GM21786 (cell line): ENCODE measurements at regions not wholly inside any gene's neighbourhood (a gene's known extent, or its start where the extent isn't known, plus 50 kb on each side); places are given as distances from the start of the nearest gene placed in this dataset.

Experiments
- ATAC-seq: cut with Tn5 transposase; IDR thresholded peaks from one replicate; pipeline ENCODE4 v1.9.1; 2021; ENCODE audit not compliant: unreplicated experiment

- ATAC-seq: no peak
Measured at GRCh38 chr3:26345613-26346012, 277.0 kb upstream of the LRRC3B start.

- ATAC-seq: no peak
Measured at GRCh38 chr3:26346497-26346896, 276.1 kb upstream of the LRRC3B start.

- no peak for ATAC-seq
Measured at GRCh38 chr3:26347150-26347549, 275.4 kb upstream of the LRRC3B start.

GRCh38 chr3:26350853-26351252 is 271.7 kb upstream of the LRRC3B start:
- no peak for ATAC-seq

GRCh38 chr3:26353097-26353496 is 269.5 kb upstream of the LRRC3B start:
- ATAC-seq: no peak

GRCh38 chr3:26358405-26358804 is 264.2 kb upstream of the LRRC3B start:
- ATAC-seq: no peak

- no peak for ATAC-seq
Measured at GRCh38 chr3:26365706-26366105, 256.9 kb upstream of the LRRC3B start.

- no peak for ATAC-seq
Measured at GRCh38 chr3:26368312-26368711, 254.3 kb upstream of the LRRC3B start.

GRCh38 chr3:26369133-26369532 is 253.4 kb upstream of the LRRC3B start:
- ATAC-seq: no peak

GRCh38 chr3:26375843-26376530 is 246.6 kb upstream of the LRRC3B start:
- ATAC-seq: no peak

GRCh38 chr3:26381411-26381810 is 241.2 kb upstream of the LRRC3B start:
- ATAC-seq: no peak

GRCh38 chr3:26406636-26407035 is 215.9 kb upstream of the LRRC3B start:
- ATAC-seq: no peak

- ATAC-seq: no peak
Measured at GRCh38 chr3:26418553-26418952, 204.0 kb upstream of the LRRC3B start.

GRCh38 chr3:26422415-26422814 is 200.2 kb upstream of the LRRC3B start:
- ATAC-seq: peak; percentile 71

GRCh38 chr3:26425076-26425475 is 197.5 kb upstream of the LRRC3B start:
- ATAC-seq: no peak

- peak; percentile 51 for ATAC-seq
Measured at GRCh38 chr3:26428992-26429391, 193.6 kb upstream of the LRRC3B start.

GRCh38 chr3:26437678-26438077 is 184.9 kb upstream of the LRRC3B start:
- no peak for ATAC-seq

- no peak for ATAC-seq
Measured at GRCh38 chr3:26438325-26438940, 184.1 kb upstream of the LRRC3B start.

GRCh38 chr3:26438981-26439884 is 183.3 kb upstream of the LRRC3B start:
- ATAC-seq: no peak

GRCh38 chr3:26449996-26450395 is 172.6 kb upstream of the LRRC3B start:
- ATAC-seq: peak; percentile 65

- ATAC-seq: no peak
Measured at GRCh38 chr3:26452363-26452762, 170.2 kb upstream of the LRRC3B start.

- ATAC-seq: no peak
Measured at GRCh38 chr3:26460985-26461384, 161.6 kb upstream of the LRRC3B start.
